ENCODE measurements at regions not wholly inside any gene's neighbourhood (a gene's known extent, or its start where the extent isn't known, plus 50 kb on each side); places are given as distances from the start of the nearest gene placed in this dataset.
A peak's percentile ranks its signal among the peaks of the same experiment; 100 is the strongest.

- Histone ChIP-seq H3K36me3 (no peaks in the 10 kb centered on the region), H3K4me1 (ENCODE audit: control insufficient read depth in 1 of 2, low read depth in 2 of 2) (peaks cover 6 to 7% of the 10 kb centered on the region in 2 donors), H3K27me3 (replicated peaks; ENCODE audit: insufficient read depth) (no peaks in the 10 kb centered on the region), H3K4me3 (no peak overlapping the region), H3K27ac (no peak overlapping the region), H3K9me3 (no peaks in the 10 kb centered on the region)
- no peak for DNase-seq (ENCODE audit: low spot score)
- ATAC-seq (ENCODE audit: insufficient number of reproducible peaks, low FRiP score, low read depth) = no peak
- TF ChIP-seq CTCF (IDR thresholded peaks at IDR 0.05) = no peak
These were observed 301.2 kb upstream of the ADGRL2 start for GRCh38 chr1:81499487-81499886.

- ATAC-seq (ENCODE audit: insufficient number of reproducible peaks, low FRiP score, low read depth) = no peak
- TF ChIP-seq CTCF (IDR thresholded peaks at IDR 0.05) = no peak
These were observed 302.0 kb upstream of the ADGRL2 start for GRCh38 chr1:81498471-81499462.

GRCh38 chr1:81496349-81496748, 304.4 kb upstream of the ADGRL2 start:
- ATAC-seq (ENCODE audit: insufficient number of reproducible peaks, low FRiP score, low read depth) (no peak), DNase-seq (ENCODE audit: low spot score) (no peak)
- peaks cover 13 to 29% of the 10 kb centered on the region in 2 donors for H3K4me1 ChIP-seq (ENCODE audit: control insufficient read depth in 1 of 2, low read depth in 2 of 2)
- no peaks in the 10 kb centered on the region for H3K27me3 ChIP-seq (replicated peaks; ENCODE audit: insufficient read depth)
- H3K9me3 ChIP-seq = no peaks in the 10 kb centered on the region
- H3K4me3 ChIP-seq = no peak overlapping the region
- TF ChIP-seq CTCF (IDR thresholded peaks at IDR 0.05) = no peak
- no peaks in the 10 kb centered on the region for H3K36me3 ChIP-seq
- no peak overlapping the region for H3K27ac ChIP-seq

More at GRCh38 chr1:81498471-81499462, 302.0 kb upstream of the ADGRL2 start:
- Histone ChIP-seq H3K9me3 (no peaks in the 10 kb centered on the region), H3K4me1 (ENCODE audit: control insufficient read depth in 1 of 2, low read depth in 2 of 2) (peaks cover 7 to 14% of the 10 kb centered on the region in 2 donors), H3K27ac (no peak overlapping the region), H3K4me3 (no peak overlapping the region), H3K36me3 (no peaks in the 10 kb centered on the region), H3K27me3 (replicated peaks; ENCODE audit: insufficient read depth) (no peaks in the 10 kb centered on the region)
- no peak for DNase-seq (ENCODE audit: low spot score)

- Histone ChIP-seq H3K4me1 (ENCODE audit: control insufficient read depth in 1 of 2, low read depth in 2 of 2) (peaks cover 6 to 23% of the 10 kb centered on the region in 2 donors), H3K27me3 (replicated peaks; ENCODE audit: insufficient read depth) (no peaks in the 10 kb centered on the region), H3K4me3 (no peak overlapping the region), H3K36me3 (no peaks in the 10 kb centered on the region), H3K27ac (no peak overlapping the region), H3K9me3 (no peaks in the 10 kb centered on the region)
- TF ChIP-seq CTCF (IDR thresholded peaks at IDR 0.05) = no peak
- ATAC-seq (ENCODE audit: insufficient number of reproducible peaks, low FRiP score, low read depth) = peak; percentile 69
- no peak for DNase-seq (ENCODE audit: low spot score)
These were observed 307.4 kb upstream of the ADGRL2 start for GRCh38 chr1:81493102-81493869.

GRCh38 chr1:81492628-81493027, 308.1 kb upstream of the ADGRL2 start:
- DNase-seq (ENCODE audit: low spot score) = no peak
- TF ChIP-seq CTCF (IDR thresholded peaks at IDR 0.05) = no peak
- Histone ChIP-seq H3K4me1 (ENCODE audit: control insufficient read depth in 1 of 2, low read depth in 2 of 2) (peaks cover 5 to 22% of the 10 kb centered on the region in 2 donors), H3K4me3 (no peak overlapping the region), H3K9me3 (no peaks in the 10 kb centered on the region), H3K27me3 (replicated peaks; ENCODE audit: insufficient read depth) (no peaks in the 10 kb centered on the region), H3K27ac (no peak overlapping the region), H3K36me3 (no peaks in the 10 kb centered on the region)
- no peak for ATAC-seq (ENCODE audit: insufficient number of reproducible peaks, low FRiP score, low read depth)
